Keratinocyte (primary cell): ENCODE measurements at regions not wholly inside any gene's neighbourhood (a gene's known extent, or its start where the extent isn't known, plus 50 kb on each side); places are given as distances from the start of the nearest gene placed in this dataset.

ENCODE experiments used
- DNase-seq: peaks from one replicate; pipeline ENCODE4 v3.0.0-alpha.2; 2011; ENCODE audit warnings: low read depth, missing footprints, low spot score
- FAIRE-seq: peaks from 2 replicates; lab custom pipeline; 2011; peaks lifted over from hg19 to GRCh38; lab: Jason Lieb, UNC
- H2AFZ ChIP-seq: 2 replicates; pipeline ENCODE4 v1.6.0; 2012; ENCODE audit warnings: low read length, control low read depth, inconsistent platforms; ENCODE audit not compliant: control insufficient read depth
- H3K27ac ChIP-seq: 2 replicates; pipeline ENCODE4 v1.5.1; 2011; ENCODE audit warnings: low read length; ENCODE audit not compliant: control insufficient read depth, insufficient read depth
- H3K27me3 ChIP-seq: 3 replicates; pipeline ENCODE4 v1.6.0; 2011; ENCODE audit warnings: low read length; ENCODE audit not compliant: control insufficient read depth, insufficient read depth; ENCODE audit errors: extremely low read depth
- H3K36me3 ChIP-seq, 2 experiments: 2 replicates in 1 of 2; 3 replicates in 1 of 2; pipeline ENCODE4 v1.5.1; 2011; ENCODE audit warnings: low read length in 2 of 2, mild to moderate bottlenecking in 1 of 2; ENCODE audit not compliant: control insufficient read depth in 2 of 2, insufficient read depth in 2 of 2; ENCODE audit errors: extremely low read depth in 1 of 2
- H3K4me1 ChIP-seq: 3 replicates; pipeline ENCODE4 v1.5.1; 2011; ENCODE audit warnings: low read length; ENCODE audit not compliant: control insufficient read depth, insufficient read depth; ENCODE audit errors: extremely low read depth
- H3K4me2 ChIP-seq: 3 replicates; pipeline ENCODE4 v1.6.0; 2011; ENCODE audit warnings: low read depth, low read length; ENCODE audit not compliant: control insufficient read depth, insufficient read depth; ENCODE audit errors: extremely low read depth
- H3K4me3 ChIP-seq, 3 experiments: fragments of 200-600 bp in 1 of 3; sonication (generic) in 1 of 3; 2 replicates in 2 of 3; 3 replicates in 1 of 3; pipeline ENCODE4 v1.5.1; 2011 to 2016; ENCODE audit warnings: low read length in 3 of 3, mild to moderate bottlenecking in 3 of 3, control low read depth in 2 of 3, inconsistent platforms in 1 of 3, low read depth in 1 of 3, mixed read lengths in 1 of 3, mixed run types in 1 of 3, moderate library complexity in 1 of 3; ENCODE audit not compliant: control insufficient read depth in 2 of 3, insufficient read depth in 2 of 3; ENCODE audit errors: extremely low read depth in 1 of 3
- H3K79me2 ChIP-seq: 2 replicates; pipeline ENCODE4 v1.6.0; 2012; ENCODE audit warnings: low read length; ENCODE audit not compliant: control insufficient read depth, insufficient read depth
- H3K9ac ChIP-seq: 3 replicates; pipeline ENCODE4 v1.6.0; 2011; ENCODE audit warnings: low read length; ENCODE audit not compliant: control insufficient read depth, insufficient read depth; ENCODE audit errors: extremely low read depth
- H3K9me1 ChIP-seq: 3 replicates; pipeline ENCODE4 v1.6.0; 2011; ENCODE audit warnings: low read length; ENCODE audit not compliant: control insufficient read depth, insufficient read depth; ENCODE audit errors: extremely low read depth
- H3K9me3 ChIP-seq: 2 replicates; pipeline ENCODE4 v1.5.1; 2012; ENCODE audit warnings: low read depth, low read length; ENCODE audit not compliant: control insufficient read depth
- H4K20me1 ChIP-seq: 3 replicates; pipeline ENCODE4 v1.6.0; 2011; ENCODE audit warnings: low read length; ENCODE audit not compliant: control insufficient read depth, insufficient read depth; ENCODE audit errors: extremely low read depth
- CTCF ChIP-seq, 3 experiments: IDR thresholded peaks in 1 of 3; conservative IDR thresholded peaks in 1 of 3; optimal IDR thresholded peaks in 1 of 3; 2 replicates in 2 of 3; 3 replicates in 1 of 3; pipeline versions ENCODE3 to v1.5.1; 2011; ENCODE audit warnings: low read length in 3 of 3, mild to moderate bottlenecking in 3 of 3, moderate library complexity in 2 of 3, control low read depth in 1 of 3, inconsistent platforms in 1 of 3; ENCODE audit not compliant: insufficient read depth in 2 of 3; ENCODE audit errors: extremely low read depth in 1 of 3
- EZH2 ChIP-seq: IDR thresholded peaks from one replicate; pipeline ENCODE4 v1.6.1; 2012; ENCODE audit warnings: inconsistent platforms, mild to moderate bottlenecking, low read length, moderate library complexity
- dilution Hi-C: fragments of 300-500 bp; cut with MboI; formaldehyde crosslinking; loops from one replicate; pipeline ENCODE4 v1.7.0; 2020; ENCODE audit warnings: low sequenced_read_pairs; ENCODE audit not compliant: extremely low pct_ligation_motif_present

DNA sequence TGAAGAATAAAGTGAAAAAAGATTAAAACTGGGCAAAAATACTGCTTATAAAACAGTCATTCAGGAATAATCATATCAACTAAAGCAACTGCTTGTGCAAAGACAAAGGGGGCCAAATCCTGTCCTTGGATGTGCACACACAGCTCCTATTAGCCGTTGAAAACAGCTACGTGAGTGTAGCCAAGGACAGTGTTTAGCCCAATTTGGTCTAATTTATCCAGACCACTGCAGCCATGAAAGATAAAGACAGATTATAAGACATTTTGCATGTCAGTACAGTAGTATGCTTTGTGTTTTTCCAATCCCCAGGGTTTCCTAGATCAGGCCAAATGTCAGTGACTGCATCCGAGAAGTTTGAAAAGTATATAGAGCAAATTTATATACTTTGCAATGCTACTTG is 146.3 kb upstream of the PKN2 start:
- no peak for DNase-seq
- no peak overlapping the region for H3K9ac ChIP-seq
- no peaks in the 10 kb centered on the region for H4K20me1 ChIP-seq

GRCh38 chr1:88538222-88538899 is 145.7 kb upstream of the PKN2 start:
- Histone ChIP-seq H3K27me3 (no peaks in the 10 kb centered on the region), H3K4me2 (no peak overlapping the region), H3K27ac (no peak overlapping the region), H3K9me3 (no peaks in the 10 kb centered on the region), H3K36me3 (no peaks in the 10 kb centered on the region), H3K4me1 (no peaks in the 10 kb centered on the region), H3K9me1 (no peaks in the 10 kb centered on the region), H3K79me2 (no peaks in the 10 kb centered on the region), H4K20me1 (no peaks in the 10 kb centered on the region), H3K9ac (no peak overlapping the region), H2AFZ (no peak overlapping the region), H3K4me3 (no peak overlapping the region)
- no peak for DNase-seq
- FAIRE-seq, result no peak
- dilution Hi-C loops, result no loop called here
- no peak for TF ChIP-seq EZH2

More for the DNA sequence above, 146.3 kb upstream of the PKN2 start:
- Histone ChIP-seq H3K9me1 (no peaks in the 10 kb centered on the region), H3K4me3 (no peak overlapping the region), H3K27me3 (no peaks in the 10 kb centered on the region), H3K36me3 (no peaks in the 10 kb centered on the region), H3K4me1 (no peaks in the 10 kb centered on the region), H2AFZ (no peak overlapping the region), H3K9me3 (no peaks in the 10 kb centered on the region), H3K4me2 (no peak overlapping the region), H3K79me2 (no peaks in the 10 kb centered on the region), H3K27ac (no peak overlapping the region)
- no peak for FAIRE-seq
- TF ChIP-seq CTCF (optimal IDR thresholded peaks at IDR 0.05 in 1 of 3, IDR thresholded peaks at IDR 0.05 in 1 of 3, conservative IDR thresholded peaks at IDR 0.05 in 1 of 3; ENCODE audit: extremely low read depth in 1 of 3, insufficient read depth in 2 of 3, low read length in 3 of 3), result no peak
- no peak for TF ChIP-seq EZH2
- dilution Hi-C loops, result no loop called here

DNA sequence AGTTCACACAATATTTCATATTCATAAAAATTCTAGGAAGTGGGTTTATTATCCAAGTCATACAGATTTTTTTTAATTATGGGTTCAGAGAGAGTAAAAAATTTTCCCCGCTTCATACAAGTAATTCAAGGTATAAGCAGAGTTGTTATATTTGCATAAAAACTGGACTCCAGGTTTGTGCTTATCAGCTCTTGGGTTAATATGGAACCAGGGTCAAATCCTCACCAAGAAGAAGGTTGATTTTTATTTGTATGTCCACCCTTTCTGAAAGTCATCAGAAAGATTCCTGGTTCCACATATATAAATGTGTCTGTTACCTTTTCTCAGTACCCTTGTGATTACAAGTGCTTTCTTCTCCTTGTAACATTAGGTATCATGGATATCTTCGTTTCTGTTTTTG is 143.8 kb upstream of the PKN2 start:
- no peaks in the 10 kb centered on the region for H3K27me3 ChIP-seq

More for the DNA sequence above, 143.8 kb upstream of the PKN2 start:
- H3K9me1 ChIP-seq, result no peaks in the 10 kb centered on the region
- dilution Hi-C loops, result no loop called here
- no peak overlapping the region for H3K9ac ChIP-seq
- no peak overlapping the region for H3K4me2 ChIP-seq
- no peaks in the 10 kb centered on the region for H4K20me1 ChIP-seq
- H2AFZ ChIP-seq, result no peak overlapping the region
- FAIRE-seq (no peak), DNase-seq (no peak)
- no peak overlapping the region for H3K4me3 ChIP-seq
- H3K36me3 ChIP-seq, result no peaks in the 10 kb centered on the region
- H3K79me2 ChIP-seq, result no peaks in the 10 kb centered on the region
- no peaks in the 10 kb centered on the region for H3K9me3 ChIP-seq
- TF ChIP-seq EZH2, result no peak
- TF ChIP-seq CTCF (optimal IDR thresholded peaks at IDR 0.05 in 1 of 3, IDR thresholded peaks at IDR 0.05 in 1 of 3, conservative IDR thresholded peaks at IDR 0.05 in 1 of 3; ENCODE audit: extremely low read depth in 1 of 3, insufficient read depth in 2 of 3, low read length in 3 of 3), result no peak
- no peak overlapping the region for H3K27ac ChIP-seq
- H3K4me1 ChIP-seq, result no peaks in the 10 kb centered on the region
